ENCODE measurements at regions not wholly inside any gene's neighbourhood (a gene's known extent, or its start where the extent isn't known, plus 50 kb on each side); places are given as distances from the start of the nearest gene placed in this dataset.

DNA sequence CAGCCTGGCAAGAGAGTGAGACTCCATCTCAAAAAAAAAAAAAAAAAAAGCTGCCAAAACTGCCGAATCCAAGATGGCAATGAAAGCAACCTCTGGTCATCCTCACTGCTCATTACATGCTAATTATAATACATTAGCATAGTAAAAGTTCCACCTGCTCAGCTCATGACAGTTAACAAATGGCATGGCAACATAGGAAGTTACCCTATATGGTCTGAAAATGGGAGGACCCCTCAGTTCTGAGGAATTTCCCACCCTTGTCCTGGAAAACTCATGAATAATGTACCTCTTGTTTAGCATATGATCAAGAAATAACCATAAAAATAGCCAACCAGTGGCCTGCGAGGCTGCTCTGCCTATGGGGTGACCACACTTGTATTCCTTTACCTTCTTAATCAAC, 93.1 kb upstream of the PGBD5 start:
- no peak overlapping the region for H3K27ac ChIP-seq (ENCODE audit: low read depth, low read length)
- no peaks in the 10 kb centered on the region for H3K4me1 ChIP-seq (ENCODE audit: control insufficient read depth in 1 of 2, insufficient read depth in 2 of 2, low read length in 2 of 2)
- intact Hi-C loops (cut with micrococcal nuclease) = no loop called here
- H3K4me3 ChIP-seq (replicated peaks in 1 of 2; ENCODE audit: low read depth in 1 of 2, low read length in 2 of 2) = no peak overlapping the region
- ChIA-PET RAD21 (ENCODE audit: low non-redundant PET in 1 of 2, low total read pairs in 2 of 2, uncharacterized antibody in 2 of 2, unreplicated experiment in 2 of 2) (no interaction called here), POLR2A (no interaction called here), CTCF (no interaction called here)
- TF ChIP-seq ZFX (IDR thresholded peaks at IDR 0.05) (no peak), CEBPB (IDR thresholded peaks at IDR 0.05; ENCODE audit: low read depth) (no peak), TCF7L2 (IDR thresholded peaks at IDR 0.05; ENCODE audit: borderline replicate concordance, extremely low read depth, insufficient read depth, insufficient read length) (no peak), EZH2phosphoT487 (IDR thresholded peaks at IDR 0.05; ENCODE audit: borderline replicate concordance) (no peak), POLR2A (IDR thresholded peaks at IDR 0.05; ENCODE audit: borderline replicate concordance, extremely low read depth, insufficient read depth, insufficient read length) (no peak), ZBTB33 (IDR thresholded peaks at IDR 0.05; ENCODE audit: extremely low read depth, insufficient replicate concordance, low read length) (no peak), ZNF274 (IDR thresholded peaks at IDR 0.05; ENCODE audit: low read depth, low read length) (no peak), ELF1 (IDR thresholded peaks at IDR 0.05; ENCODE audit: borderline replicate concordance, low read depth) (no peak), EGR1 (IDR thresholded peaks at IDR 0.05; ENCODE audit: low read depth) (no peak), EZH2 (IDR thresholded peaks at IDR 0.05) (no peak)
- TF ChIP-seq, protein P1, sequence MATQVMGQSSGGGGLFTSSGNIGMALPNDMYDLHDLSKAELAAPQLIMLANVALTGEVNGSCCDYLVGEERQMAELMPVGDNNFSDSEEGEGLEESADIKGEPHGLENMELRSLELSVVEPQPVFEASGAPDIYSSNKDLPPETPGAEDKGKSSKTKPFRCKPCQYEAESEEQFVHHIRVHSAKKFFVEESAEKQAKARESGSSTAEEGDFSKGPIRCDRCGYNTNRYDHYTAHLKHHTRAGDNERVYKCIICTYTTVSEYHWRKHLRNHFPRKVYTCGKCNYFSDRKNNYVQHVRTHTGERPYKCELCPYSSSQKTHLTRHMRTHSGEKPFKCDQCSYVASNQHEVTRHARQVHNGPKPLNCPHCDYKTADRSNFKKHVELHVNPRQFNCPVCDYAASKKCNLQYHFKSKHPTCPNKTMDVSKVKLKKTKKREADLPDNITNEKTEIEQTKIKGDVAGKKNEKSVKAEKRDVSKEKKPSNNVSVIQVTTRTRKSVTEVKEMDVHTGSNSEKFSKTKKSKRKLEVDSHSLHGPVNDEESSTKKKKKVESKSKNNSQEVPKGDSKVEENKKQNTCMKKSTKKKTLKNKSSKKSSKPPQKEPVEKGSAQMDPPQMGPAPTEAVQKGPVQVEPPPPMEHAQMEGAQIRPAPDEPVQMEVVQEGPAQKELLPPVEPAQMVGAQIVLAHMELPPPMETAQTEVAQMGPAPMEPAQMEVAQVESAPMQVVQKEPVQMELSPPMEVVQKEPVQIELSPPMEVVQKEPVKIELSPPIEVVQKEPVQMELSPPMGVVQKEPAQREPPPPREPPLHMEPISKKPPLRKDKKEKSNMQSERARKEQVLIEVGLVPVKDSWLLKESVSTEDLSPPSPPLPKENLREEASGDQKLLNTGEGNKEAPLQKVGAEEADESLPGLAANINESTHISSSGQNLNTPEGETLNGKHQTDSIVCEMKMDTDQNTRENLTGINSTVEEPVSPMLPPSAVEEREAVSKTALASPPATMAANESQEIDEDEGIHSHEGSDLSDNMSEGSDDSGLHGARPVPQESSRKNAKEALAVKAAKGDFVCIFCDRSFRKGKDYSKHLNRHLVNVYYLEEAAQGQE (IDR thresholded peaks at IDR 0.05; ENCODE audit: low read depth) = no peak
- TF ChIP-seq, protein P2, sequence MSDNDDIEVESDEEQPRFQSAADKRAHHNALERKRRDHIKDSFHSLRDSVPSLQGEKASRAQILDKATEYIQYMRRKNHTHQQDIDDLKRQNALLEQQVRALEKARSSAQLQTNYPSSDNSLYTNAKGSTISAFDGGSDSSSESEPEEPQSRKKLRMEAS (IDR thresholded peaks at IDR 0.05) = no peak
- no peaks in the 10 kb centered on the region for H3K79me2 ChIP-seq (ENCODE audit: insufficient read depth, low read length)
- no peaks in the 10 kb centered on the region for H3K9me2 ChIP-seq (ENCODE audit: insufficient read depth)
- no peak overlapping the region for H3K9ac ChIP-seq (ENCODE audit: low read length)
- no TSS peak for BruUV-seq (replicated peaks)
- DNase-seq (ENCODE audit: low read depth, low spot score) (no peak), ATAC-seq (no peak)
- H3K27me3 ChIP-seq (ENCODE audit: insufficient read depth, low read length) = peaks cover 7% of the 10 kb centered on the region; the same call in 1 of the 2 replicates
- no peaks in the 10 kb centered on the region for H4K20me1 ChIP-seq (ENCODE audit: insufficient read depth)
- H3K4me2 ChIP-seq (ENCODE audit: low read length) = no peak overlapping the region
- no peaks in the 10 kb centered on the region for H3K9me3 ChIP-seq (ENCODE audit: control insufficient read depth in 1 of 2, insufficient read depth in 1 of 2, low read depth in 1 of 2, low read length in 2 of 2)
- H3K36me3 ChIP-seq (ENCODE audit: control insufficient read depth in 1 of 2, insufficient read depth in 2 of 2, low read length in 2 of 2) = no peaks in the 10 kb centered on the region
- H2AFZ ChIP-seq (ENCODE audit: low read depth, low read length, poor library complexity, severe bottlenecking) = no peak overlapping the region
